Caki2 (cell line): ENCODE measurements at regions not wholly inside any gene's neighbourhood (a gene's known extent, or its start where the extent isn't known, plus 50 kb on each side); places are given as distances from the start of the nearest gene placed in this dataset.

Source experiments
- DNase-seq: peaks from one replicate; pipeline ENCODE4 v3.0.0-alpha.2; 2015; ENCODE audit warnings: low read depth
- in situ Hi-C: cut with HindIII; loops from 2 replicates; pipeline ENCODE4 v1.10.0; 2016; ENCODE audit warnings: low sequenced_read_pairs, low pct_unique_long_range_greater_than_20kb, mixed read lengths

DNA sequence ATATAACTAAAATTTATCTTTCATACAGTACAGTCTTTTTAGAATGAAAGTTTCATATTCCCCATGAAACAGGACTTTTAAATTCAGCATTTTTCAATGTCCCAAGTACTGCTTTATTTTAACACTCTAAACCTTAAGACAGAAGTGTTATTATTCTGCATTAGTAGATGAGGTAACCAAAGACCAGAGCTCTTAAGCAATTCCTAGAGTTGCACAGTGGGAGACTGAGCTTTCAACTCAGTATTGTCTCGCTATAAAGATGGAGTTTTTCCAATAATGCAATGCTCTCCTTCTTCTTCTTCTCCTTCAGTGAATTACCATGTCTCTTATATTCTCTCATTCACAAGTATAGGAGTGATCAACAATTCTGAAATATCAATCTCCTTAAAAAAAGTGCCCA lies 479.7 kb downstream of the CETN3 start:
- in situ Hi-C loops: no loop called here

GRCh38 chr5:89929173-89929572 lies 480.4 kb downstream of the CETN3 start:
- in situ Hi-C loops: no loop called here
- no peak for DNase-seq

More for the DNA sequence above, 479.7 kb downstream of the CETN3 start:
- DNase-seq: no peak

GRCh38 chr5:89922161-89922560 lies 487.4 kb downstream of the CETN3 start:
- in situ Hi-C loops: no loop called here

DNA sequence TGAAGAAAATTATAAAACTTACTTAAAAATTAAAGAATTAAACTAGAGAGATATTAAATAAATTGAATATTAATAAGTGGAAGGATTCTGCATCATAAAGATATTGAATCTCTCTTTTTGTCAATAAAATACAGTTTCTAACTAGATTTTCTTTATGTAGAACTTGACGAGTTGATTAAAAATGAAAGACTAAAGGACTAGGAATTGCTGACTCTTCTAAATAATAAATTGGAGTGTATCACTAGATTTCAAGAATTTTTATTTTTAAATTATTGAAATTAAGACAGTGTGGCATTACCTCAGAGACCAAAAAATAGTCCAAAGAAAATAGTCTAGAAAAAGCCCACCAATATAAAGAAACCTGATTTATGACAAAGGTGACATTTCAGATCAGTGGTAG lies 492.4 kb downstream of the CETN3 start:
- in situ Hi-C loops: no loop called here
- DNase-seq: no peak

More at GRCh38 chr5:89922161-89922560, 487.4 kb downstream of the CETN3 start:
- no peak for DNase-seq

GRCh38 chr5:89916131-89916530 lies 493.4 kb downstream of the CETN3 start:
- DNase-seq: no peak
- in situ Hi-C loops: no loop called here

GRCh38 chr5:89908876-89909275 lies 500.7 kb downstream of the CETN3 start:
- in situ Hi-C loops: no loop called here
- no peak for DNase-seq

DNA sequence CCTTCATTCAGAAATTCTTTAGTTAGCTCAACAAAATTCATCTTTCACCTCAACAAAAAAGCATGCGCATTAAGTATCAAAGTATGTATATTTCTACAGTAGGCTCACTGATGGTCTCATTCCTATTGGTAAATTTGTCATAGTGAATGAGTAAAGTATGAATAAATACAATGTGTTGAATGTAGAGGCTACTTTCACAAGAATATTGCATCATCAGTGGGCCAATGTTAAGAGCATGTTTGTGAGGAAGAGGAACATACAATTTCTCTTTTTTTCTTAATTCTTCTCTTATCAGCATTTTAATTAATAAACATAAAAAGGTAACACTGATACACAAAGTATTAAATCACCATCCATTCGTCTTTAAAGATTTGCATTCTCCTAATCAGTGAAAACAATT lies 505.1 kb downstream of the CETN3 start:
- DNase-seq: no peak
- in situ Hi-C loops: no loop called here

DNA sequence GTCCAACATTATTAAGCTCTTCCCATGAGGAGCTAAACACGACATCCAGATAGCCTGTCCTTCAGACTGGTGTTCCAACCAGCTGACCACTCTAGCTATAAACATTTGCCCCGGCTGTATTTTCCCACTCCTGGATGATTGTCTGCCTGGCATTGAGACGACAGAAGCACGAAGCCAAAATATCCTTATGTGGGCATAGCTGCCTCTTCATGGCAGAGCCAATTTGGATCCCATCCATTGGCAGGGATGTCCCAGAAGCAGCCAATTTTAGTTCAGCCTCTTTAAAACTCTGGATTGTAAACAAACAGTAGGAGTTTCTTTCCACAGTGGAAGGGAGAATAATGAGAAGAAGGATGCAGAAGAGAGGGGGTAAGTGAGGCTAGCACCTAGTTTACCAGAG lies 507.6 kb downstream of the CETN3 start:
- in situ Hi-C loops: no loop called here
- no peak for DNase-seq

DNA sequence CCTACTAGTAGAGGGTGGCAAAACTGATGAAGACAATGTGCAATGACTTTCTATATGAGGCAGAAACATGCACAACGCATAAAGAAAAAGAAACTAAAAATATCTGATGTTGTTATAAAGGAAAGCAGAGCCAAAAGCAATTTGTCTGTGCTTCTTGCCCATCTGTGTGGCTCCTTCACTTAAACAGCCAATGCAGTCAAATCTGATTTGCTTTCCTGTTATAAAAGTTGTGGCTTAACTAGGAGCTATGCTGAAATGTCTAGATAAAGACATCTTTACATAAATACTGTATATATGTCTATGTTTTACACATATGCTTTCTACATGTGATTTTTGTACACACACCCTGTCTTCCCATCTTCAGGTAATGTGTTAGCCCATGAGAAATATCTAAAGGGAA lies 508.2 kb downstream of the CETN3 start:
- no peak for DNase-seq
- in situ Hi-C loops: no loop called here

DNA sequence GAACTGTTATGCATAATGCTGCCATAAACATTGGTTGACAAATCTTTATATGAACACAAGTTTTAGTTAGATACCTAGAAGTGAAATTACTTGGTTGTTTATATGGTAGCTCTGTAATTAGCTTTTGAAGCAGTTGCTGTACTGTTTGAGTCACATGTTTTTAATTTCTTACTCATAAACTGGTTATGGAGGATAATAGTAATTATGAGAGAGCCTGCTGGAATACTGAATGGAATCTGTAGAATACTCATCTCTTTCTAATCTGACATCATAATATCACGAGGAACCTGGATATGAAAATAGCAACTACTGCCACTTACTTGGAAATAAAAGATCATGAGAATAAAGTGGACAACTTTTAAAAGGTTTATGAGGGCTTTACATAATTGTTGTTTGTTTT lies 509.2 kb downstream of the CETN3 start:
- DNase-seq: no peak
- in situ Hi-C loops: no loop called here

DNA sequence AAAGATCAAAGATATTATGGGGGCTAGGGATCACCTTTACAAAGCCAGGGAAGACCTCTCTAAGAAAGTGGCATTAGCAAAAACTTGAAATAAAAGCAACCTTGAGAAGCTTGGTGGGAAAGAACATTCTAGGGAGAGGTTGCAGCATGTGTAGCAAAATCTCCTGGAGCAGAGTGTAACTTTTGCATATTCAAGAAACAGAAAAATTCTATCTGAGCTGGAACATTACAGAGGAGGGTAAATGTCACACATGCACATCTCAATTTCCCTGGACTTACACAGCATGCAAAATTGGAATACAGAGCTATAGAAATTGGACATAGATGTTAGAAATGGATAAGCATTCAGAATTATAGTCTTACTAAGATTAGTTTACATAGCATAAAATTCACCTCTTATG lies 510.0 kb downstream of the CETN3 start:
- in situ Hi-C loops: no loop called here
- DNase-seq: no peak

GRCh38 chr5:89893546-89893945 lies 516.0 kb downstream of the CETN3 start:
- no peak for DNase-seq
- in situ Hi-C loops: no loop called here

DNA sequence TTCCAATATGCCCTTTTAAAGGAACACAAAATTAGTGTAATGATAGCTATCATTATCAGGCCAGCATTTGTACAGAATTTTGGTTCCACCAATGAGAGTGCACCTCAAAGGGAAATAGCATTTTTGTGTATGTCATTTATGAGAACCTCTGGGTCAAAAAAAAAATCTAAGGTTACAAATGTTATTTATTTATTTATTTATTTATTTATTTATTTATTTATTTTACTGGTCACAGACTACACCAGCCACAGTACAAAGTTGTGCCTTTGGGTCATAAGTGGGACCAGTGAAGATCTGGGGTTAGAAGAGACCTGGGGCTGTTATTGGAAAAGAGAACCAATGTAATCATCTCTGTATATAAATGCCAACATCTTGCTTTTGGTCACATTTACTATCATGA lies 523.9 kb downstream of the CETN3 start:
- in situ Hi-C loops: no loop called here

GRCh38 chr5:89883967-89884366 lies 525.6 kb downstream of the CETN3 start:
- in situ Hi-C loops: no loop called here
- no peak for DNase-seq

More for the DNA sequence above, 523.9 kb downstream of the CETN3 start:
- no peak for DNase-seq

- in situ Hi-C loops: no loop called here
- DNase-seq: peak; percentile 25
These were observed 531.1 kb downstream of the CETN3 start for GRCh38 chr5:89878140-89879132.

GRCh38 chr5:89871906-89872305 lies 537.6 kb downstream of the CETN3 start:
- in situ Hi-C loops: no loop called here
- DNase-seq: no peak

DNA sequence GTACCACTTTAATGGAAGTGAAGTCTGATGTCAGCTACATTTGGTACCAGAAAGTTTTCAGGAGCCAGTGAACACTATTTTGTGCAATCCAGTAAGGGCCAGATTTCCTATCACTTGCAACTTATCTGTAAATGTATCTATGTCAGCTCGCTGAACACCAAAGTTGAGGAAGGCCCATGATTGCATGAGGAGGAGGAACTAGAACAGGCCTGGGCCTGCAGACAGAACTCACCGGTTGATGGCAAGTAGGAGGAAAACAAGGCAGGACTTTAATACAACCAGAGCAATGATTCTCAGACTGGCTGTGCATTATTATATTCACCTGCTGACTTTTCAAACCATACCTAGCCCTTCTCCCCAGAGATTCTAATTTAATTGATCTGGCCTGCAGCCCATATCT lies 540.2 kb downstream of the CETN3 start:
- in situ Hi-C loops: no loop called here
- DNase-seq: no peak

GRCh38 chr5:89866410-89866809 lies 543.1 kb downstream of the CETN3 start:
- no peak for DNase-seq
- in situ Hi-C loops: no loop called here

- DNase-seq: no peak
- in situ Hi-C loops: no loop called here
These were observed 544.6 kb downstream of the CETN3 start for GRCh38 chr5:89864941-89865340.

DNA sequence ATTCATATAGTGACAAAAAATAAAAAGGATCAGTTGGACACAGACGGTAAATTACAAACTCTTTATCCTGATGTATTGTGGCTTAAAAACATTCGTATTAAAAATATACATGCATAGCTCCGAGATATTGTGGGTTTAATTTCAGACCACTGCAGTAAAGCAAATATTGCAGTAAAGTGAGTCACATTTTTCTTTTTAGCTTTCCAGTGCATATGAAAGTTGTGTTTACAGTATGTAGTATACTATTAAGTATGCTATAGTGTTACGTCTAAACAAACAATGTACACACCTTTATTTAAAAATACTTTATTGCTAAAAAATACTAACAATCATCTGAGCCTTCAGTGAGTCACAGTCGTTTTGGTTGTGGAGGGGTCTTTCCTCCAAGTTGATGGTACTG lies 551.8 kb downstream of the CETN3 start:
- in situ Hi-C loops: no loop called here
- no peak for DNase-seq
